ENCODE measurements at regions not wholly inside any gene's neighbourhood (a gene's known extent, or its start where the extent isn't known, plus 50 kb on each side); places are given as distances from the start of the nearest gene placed in this dataset.

GRCh38 chr6:14250573-14250972 is 133.0 kb downstream of the CD83 start:
- in situ Hi-C loops (cut with HindIII; ENCODE audit: low sequenced_read_pairs): no loop called here

- in situ Hi-C loops (cut with HindIII; ENCODE audit: low sequenced_read_pairs): no loop called here
Observed at GRCh38 chr6:14252271-14252850, 134.8 kb downstream of the CD83 start.

GRCh38 chr6:14254505-14254904 is 136.9 kb downstream of the CD83 start:
- in situ Hi-C loops (cut with HindIII; ENCODE audit: low sequenced_read_pairs): no loop called here

- in situ Hi-C loops (cut with HindIII; ENCODE audit: low sequenced_read_pairs): no loop called here
Observed at GRCh38 chr6:14255916-14256315, 138.3 kb downstream of the CD83 start.

- in situ Hi-C loops (cut with HindIII; ENCODE audit: low sequenced_read_pairs): no loop called here
Observed at GRCh38 chr6:14258117-14258516, 140.5 kb downstream of the CD83 start.

- in situ Hi-C loops (cut with HindIII; ENCODE audit: low sequenced_read_pairs): no loop called here
Observed at GRCh38 chr6:14258695-14259593, 141.4 kb downstream of the CD83 start.

GRCh38 chr6:14259594-14260152 is 142.1 kb downstream of the CD83 start:
- in situ Hi-C loops (cut with HindIII; ENCODE audit: low sequenced_read_pairs): no loop called here

GRCh38 chr6:14260839-14261238 is 143.3 kb downstream of the CD83 start:
- in situ Hi-C loops (cut with HindIII; ENCODE audit: low sequenced_read_pairs): no loop called here

GRCh38 chr6:14263881-14264424 is 146.4 kb downstream of the CD83 start:
- in situ Hi-C loops (cut with HindIII; ENCODE audit: low sequenced_read_pairs): no loop called here

- in situ Hi-C loops (cut with HindIII; ENCODE audit: low sequenced_read_pairs): no loop called here
Observed at GRCh38 chr6:14265049-14266021, 147.8 kb downstream of the CD83 start.

- in situ Hi-C loops (cut with HindIII; ENCODE audit: low sequenced_read_pairs): no loop called here
Observed at GRCh38 chr6:14266266-14266665, 148.7 kb downstream of the CD83 start.

- in situ Hi-C loops (cut with HindIII; ENCODE audit: low sequenced_read_pairs): no loop called here
Observed at GRCh38 chr6:14267885-14268660, 150.5 kb downstream of the CD83 start.

GRCh38 chr6:14269436-14269835 is 151.9 kb downstream of the CD83 start:
- in situ Hi-C loops (cut with HindIII; ENCODE audit: low sequenced_read_pairs): no loop called here

GRCh38 chr6:14270142-14270893 is 152.7 kb downstream of the CD83 start:
- in situ Hi-C loops (cut with HindIII; ENCODE audit: low sequenced_read_pairs): no loop called here

GRCh38 chr6:14270925-14271788 is 153.6 kb downstream of the CD83 start:
- in situ Hi-C loops (cut with HindIII; ENCODE audit: low sequenced_read_pairs): no loop called here

- in situ Hi-C loops (cut with HindIII; ENCODE audit: low sequenced_read_pairs): no loop called here
Observed at GRCh38 chr6:14271789-14272736, 154.5 kb downstream of the CD83 start.

- in situ Hi-C loops (cut with HindIII; ENCODE audit: low sequenced_read_pairs): no loop called here
Observed at GRCh38 chr6:14272737-14273085, 155.1 kb downstream of the CD83 start.
